HG02610 (cell line): ENCODE measurements at regions not wholly inside any gene's neighbourhood (a gene's known extent, or its start where the extent isn't known, plus 50 kb on each side); places are given as distances from the start of the nearest gene placed in this dataset.
"Not testable (repeated sequence)": the region's sequence is repeated elsewhere in the genome, so short reads cannot be mapped to it uniquely, and the experiment has no call there.

Experiments used
- ATAC-seq: cut with Tn5 transposase; IDR thresholded peaks from one replicate; pipeline ENCODE4 v1.9.1; 2021; ENCODE audit warnings: mild to moderate bottlenecking, moderate library complexity; ENCODE audit not compliant: unreplicated experiment

DNA sequence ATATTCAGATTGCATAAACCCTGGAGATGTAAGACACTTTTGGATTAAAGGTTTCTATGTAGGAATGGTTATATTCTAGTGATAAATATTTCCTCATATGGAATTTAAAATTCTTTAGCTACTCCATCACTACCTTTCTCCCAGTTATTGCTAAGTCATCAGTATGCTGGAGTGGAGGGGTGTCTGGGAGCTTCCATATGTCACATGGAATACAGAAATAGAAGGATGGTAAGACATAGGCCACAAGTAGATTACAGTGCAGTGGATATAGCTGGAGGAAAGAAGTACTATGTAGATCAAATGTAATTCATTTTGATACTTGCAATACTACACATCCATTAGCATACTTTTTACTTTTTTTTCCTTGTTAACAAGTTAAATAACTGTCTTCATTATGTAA is 428.4 kb downstream of the ARL4A start:
- no peak for ATAC-seq

DNA sequence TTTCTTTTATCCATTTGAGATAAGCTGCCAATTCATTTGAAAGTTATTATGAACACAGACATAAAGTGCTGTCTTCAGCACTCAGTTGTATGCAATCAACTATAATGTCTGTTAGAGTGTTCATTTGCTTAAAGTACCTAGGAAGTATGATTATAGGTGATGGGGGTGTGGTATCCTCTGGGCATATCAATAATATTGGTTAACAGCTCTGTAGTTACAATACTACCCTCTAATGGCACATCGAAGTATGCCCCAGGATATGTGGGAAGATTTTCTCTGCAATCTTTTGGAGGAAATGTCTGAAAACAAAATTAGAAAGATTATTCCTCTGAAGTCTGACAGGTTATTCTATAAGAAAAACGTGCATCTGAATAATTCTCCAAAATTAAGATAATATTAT is 429.7 kb downstream of the ARL4A start:
- ATAC-seq = no peak

GRCh38 chr7:13117592-13117991 is 430.2 kb downstream of the ARL4A start:
- no peak for ATAC-seq

DNA sequence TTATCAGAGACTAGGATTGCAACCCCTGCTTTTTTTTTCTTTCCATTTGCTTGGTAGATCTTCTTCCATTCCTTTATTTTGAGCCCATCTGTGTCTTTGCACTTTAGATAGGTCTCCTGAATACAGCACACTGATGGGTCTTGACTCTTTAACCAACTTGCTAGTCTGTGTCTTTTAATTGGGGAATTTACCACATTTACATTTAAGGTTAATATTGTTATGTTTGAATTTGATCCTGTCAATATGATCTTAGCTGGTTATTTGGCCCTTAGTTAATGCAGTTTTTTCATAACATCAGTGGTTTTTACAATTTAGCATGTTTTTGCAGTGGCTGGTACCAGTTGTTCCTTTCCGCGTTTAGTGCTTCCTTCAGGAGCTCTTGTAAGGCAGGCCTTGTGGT is 437.2 kb downstream of the ARL4A start:
- not testable (repeated sequence) for ATAC-seq

- no peak for ATAC-seq
These were observed 438.9 kb downstream of the ARL4A start for GRCh38 chr7:13126347-13126746.

DNA sequence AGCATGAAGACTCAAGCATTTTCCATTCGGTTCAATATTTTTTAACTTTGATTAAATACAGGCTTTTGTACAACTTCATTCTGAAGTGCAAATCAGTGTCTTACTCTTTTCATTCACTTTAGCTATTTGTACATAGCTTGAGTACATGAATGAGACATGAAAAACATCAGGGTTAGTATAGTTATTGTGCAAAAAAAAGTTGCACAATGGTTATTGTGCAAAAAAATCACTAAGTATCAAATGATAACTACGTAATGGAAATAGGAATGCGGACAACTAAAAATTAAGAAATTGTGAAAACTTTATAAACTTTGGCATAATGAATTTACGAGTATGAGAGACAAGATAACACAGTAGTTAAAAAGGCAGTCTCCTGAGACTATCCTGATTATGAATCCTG is 442.9 kb downstream of the ARL4A start:
- ATAC-seq = no peak

GRCh38 chr7:13130906-13131305 is 443.5 kb downstream of the ARL4A start:
- not testable (repeated sequence) for ATAC-seq

- ATAC-seq = no peak
These were observed 444.9 kb downstream of the ARL4A start for GRCh38 chr7:13132314-13132713.

- not testable (repeated sequence) for ATAC-seq
These were observed 448.9 kb downstream of the ARL4A start for GRCh38 chr7:13136345-13136744.

DNA sequence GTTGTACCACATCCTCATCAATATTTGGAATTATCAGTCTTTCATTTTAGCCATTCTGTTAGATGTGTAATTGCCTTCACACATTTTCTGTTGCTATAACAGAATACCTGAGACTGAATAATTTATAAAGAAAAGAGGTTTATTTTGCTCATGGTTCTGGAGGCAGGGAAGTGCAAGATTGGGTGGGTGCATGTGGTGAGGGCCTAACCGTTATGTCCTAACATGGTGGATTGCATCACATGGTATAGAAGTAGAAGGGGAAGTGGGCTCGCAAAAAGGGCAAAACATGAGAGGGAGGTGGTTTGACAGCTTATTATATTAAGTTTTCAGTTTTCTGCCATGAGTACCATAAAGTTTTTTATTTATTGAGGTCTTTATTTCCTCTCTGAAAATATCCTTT is 452.0 kb downstream of the ARL4A start:
- ATAC-seq = no peak

- no peak for ATAC-seq
These were observed 457.2 kb downstream of the ARL4A start for GRCh38 chr7:13144673-13145072.

- ATAC-seq = no peak
These were observed 461.1 kb downstream of the ARL4A start for GRCh38 chr7:13148548-13148947.

- no peak for ATAC-seq
These were observed 464.5 kb downstream of the ARL4A start for GRCh38 chr7:13151978-13152377.

DNA sequence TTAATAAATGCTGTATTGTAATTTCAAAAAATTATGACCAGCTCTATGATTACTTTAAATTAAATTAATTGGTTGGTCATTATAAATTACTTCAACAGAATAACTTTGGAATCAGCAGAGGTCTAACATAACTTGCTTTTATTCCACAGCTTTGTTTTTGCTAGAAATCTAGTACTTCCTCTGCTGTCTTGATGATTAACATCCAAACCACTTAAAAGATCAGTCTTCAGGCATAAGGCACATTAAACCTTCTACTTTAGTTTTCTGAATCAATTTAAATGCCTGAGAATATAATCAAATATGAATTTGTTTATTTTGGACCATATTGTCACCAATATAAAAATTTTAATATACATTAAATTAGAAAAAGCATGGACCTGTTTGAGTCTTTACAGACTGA is 465.3 kb downstream of the ARL4A start:
- ATAC-seq = no peak

DNA sequence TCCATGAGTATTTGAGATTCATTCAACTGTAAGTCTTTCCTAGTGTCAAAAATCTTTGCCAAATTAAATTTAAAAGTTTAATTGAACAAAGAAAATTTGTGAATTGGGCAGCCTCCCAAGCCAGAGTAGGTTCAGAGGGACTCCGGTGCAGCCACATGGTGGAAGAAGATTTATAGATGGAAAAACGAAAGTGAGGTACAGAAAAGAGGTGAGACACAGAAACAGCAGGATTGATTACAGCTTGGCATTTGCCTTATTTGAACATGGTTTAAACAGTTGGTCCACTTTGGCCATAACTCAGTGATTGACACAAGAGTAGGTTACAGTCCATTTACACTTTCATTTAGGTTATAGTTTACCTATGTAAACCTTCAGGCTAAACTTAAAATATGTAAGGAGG is 465.8 kb downstream of the ARL4A start:
- ATAC-seq = no peak

GRCh38 chr7:13153742-13154141 is 466.3 kb downstream of the ARL4A start:
- no peak for ATAC-seq

DNA sequence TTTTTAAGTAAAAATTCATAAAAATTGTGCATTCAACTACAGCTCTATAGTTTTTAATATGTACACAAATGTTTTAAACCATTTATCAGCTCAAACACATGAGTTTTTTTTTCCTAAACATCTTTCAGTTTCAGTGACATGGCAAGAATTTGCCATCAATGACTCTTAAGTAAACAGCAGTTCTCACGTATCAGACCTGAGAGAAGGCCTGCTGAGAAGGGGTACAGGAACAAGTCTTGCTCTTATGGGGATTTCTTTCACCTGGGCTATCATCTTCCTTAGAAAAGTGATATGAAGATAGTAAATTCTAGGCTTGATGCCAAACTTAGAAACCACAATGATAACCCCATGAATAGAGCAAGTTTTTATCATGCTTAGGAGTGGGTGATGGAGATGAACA is 467.8 kb downstream of the ARL4A start:
- ATAC-seq = no peak

DNA sequence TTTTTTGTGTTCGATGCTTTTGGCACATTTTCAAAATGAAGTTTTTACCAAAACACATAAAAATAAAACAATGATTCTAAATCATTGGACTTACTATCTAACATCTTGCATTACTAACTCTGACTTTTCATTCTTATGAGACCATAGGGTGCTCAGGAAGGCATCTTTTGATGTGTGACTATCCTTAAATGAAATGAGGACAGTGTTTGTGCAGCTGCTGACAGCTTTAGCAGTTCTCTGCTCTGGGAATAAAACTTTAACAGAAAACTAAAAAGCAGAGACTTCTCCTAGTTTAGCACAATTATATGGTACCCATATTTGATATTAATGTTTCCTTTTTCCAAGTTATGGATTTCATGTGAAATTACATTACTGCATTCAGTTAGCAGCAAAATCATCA is 471.6 kb downstream of the ARL4A start:
- no peak for ATAC-seq

DNA sequence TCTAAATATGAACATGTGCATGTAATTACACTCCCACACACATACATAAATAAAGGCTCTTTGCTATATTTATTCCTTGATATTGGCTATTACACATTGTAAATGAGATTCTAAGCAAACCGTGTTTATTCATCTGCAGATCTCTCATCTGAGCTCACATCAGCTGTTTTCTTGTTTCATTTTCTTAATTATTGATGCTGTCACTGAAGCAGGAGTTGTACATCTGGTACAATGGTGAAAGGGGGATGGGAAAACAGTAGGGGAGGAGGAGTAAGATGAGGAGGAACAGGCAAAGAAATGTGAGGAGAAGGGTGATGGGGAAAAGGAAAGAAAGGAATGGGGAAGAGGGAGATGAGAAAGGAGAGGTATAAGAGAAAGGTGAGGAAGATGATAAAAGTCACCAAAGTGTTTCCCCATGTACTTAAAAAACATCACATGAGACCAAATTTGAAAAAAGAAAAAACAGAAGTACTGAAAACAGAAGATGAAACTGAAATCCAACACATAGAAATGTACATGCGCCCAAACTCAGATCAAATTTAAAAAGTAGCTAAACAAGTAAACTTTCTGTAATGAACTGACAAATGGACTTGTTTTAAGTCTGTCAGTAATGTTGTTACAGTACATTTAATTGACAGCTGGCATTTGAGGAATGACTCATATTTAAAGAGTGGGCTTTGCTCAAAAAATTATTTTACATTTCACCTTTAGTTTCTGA is 472.2 kb downstream of the ARL4A start:
- ATAC-seq = no peak

DNA sequence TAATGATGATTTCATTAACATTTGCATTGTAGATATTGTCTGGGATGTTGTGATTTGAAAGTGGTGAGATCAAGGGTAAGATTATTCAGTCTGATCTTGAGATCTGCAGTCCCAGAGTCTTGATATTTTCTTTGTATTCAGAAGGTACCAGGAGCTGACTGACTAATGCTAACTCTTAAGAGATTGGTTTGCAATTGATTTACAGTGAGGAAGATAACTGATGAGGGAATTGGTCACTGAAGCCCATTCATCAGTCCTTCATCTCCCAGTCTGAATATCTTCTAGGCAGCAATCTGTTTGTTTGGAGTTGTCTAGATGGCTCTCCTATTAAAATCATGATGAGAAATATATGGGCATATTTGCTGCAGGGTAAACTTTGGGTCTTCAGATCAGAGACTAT is 473.7 kb downstream of the ARL4A start:
- no peak for ATAC-seq

DNA sequence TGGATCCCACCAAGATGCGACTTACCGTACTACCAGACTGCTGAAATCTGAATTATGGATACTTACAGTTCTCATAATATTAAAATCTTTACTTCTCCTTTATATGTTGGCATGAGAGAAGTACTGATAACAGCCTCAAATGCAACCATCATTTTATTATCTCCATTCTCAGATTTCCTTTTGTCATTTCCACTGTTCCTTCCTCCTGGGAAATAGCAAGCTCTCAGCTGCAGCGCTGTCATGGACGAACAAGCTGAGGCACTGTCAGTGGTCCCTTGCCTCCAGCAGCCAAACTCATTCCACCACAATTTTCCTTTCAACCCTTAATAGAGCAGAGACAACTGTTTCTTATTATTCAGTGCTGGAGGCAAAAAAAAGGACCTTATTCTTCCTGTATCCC is 478.4 kb downstream of the ARL4A start:
- no peak for ATAC-seq

- ATAC-seq = no peak
These were observed 479.4 kb downstream of the ARL4A start for GRCh38 chr7:13166801-13167200.

- no peak for ATAC-seq
These were observed 481.9 kb downstream of the ARL4A start for GRCh38 chr7:13169356-13169755.
